ENCODE measurements at regions not wholly inside any gene's neighbourhood (a gene's known extent, or its start where the extent isn't known, plus 50 kb on each side); places are given as distances from the start of the nearest gene placed in this dataset.

DNA sequence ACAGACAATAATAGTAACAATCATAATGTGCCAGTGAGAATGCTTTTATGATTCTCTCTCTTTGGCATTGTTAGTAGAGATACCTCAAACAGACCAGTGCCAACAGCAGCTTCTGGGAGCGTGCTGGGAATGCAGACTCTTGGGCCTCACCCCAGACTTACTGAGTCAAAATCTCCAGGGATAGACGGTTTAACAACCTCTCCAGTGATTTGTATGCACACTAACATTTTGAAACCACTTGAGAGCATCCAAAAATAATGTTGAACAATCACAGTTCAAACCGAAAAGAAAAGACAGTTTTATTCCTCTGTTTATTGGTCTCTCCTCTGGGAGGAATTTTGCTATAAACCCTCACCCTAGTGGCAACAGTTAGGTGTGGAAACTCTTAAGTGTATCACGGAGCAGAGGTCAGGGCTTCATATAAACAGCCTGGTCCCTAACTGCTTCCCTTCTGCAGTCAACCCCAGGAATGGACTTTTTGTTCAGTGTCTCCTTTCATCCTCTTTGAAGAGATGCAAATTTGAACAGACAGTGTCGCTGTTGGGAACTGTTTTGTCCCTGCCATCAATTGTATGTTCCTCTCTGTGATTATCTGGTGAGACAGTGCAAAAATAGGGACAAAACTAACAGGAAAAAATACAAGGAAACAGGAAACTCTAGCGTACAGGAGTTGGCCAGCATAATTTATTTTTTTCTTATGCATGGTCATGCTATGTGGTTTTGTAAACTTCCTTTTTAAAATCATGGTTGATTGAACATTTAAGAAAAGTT is 162.4 kb upstream of the BTBD3 start:
- TF ChIP-seq, protein P1, sequence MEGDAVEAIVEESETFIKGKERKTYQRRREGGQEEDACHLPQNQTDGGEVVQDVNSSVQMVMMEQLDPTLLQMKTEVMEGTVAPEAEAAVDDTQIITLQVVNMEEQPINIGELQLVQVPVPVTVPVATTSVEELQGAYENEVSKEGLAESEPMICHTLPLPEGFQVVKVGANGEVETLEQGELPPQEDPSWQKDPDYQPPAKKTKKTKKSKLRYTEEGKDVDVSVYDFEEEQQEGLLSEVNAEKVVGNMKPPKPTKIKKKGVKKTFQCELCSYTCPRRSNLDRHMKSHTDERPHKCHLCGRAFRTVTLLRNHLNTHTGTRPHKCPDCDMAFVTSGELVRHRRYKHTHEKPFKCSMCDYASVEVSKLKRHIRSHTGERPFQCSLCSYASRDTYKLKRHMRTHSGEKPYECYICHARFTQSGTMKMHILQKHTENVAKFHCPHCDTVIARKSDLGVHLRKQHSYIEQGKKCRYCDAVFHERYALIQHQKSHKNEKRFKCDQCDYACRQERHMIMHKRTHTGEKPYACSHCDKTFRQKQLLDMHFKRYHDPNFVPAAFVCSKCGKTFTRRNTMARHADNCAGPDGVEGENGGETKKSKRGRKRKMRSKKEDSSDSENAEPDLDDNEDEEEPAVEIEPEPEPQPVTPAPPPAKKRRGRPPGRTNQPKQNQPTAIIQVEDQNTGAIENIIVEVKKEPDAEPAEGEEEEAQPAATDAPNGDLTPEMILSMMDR (IDR thresholded peaks at IDR 0.05): peak in 1 of 12 donors; percentile 11
- no peak for TF ChIP-seq POLR2A (IDR thresholded peaks at IDR 0.05)
